Cardiac fibroblast (primary cell): ENCODE measurements at regions not wholly inside any gene's neighbourhood (a gene's known extent, or its start where the extent isn't known, plus 50 kb on each side); places are given as distances from the start of the nearest gene placed in this dataset.
A peak's percentile ranks its signal among the peaks of the same experiment; 100 is the strongest.

Experiments
- DNase-seq, 2 donors: peaks; one replicate each; pipeline versions ENCODE4 v3.0.0 to v3.0.0-alpha.2; 2010; ENCODE audit warnings: low read depth in 2 of 2
- H3K4me3 ChIP-seq, 2 donors: replicated peaks in 1 of 2; 1 replicate in 1 of 2; 2 replicates in 1 of 2; pipeline ENCODE4 v1.5.1; 2011; ENCODE audit warnings: low read depth in 2 of 2, low read length in 2 of 2, mild to moderate bottlenecking in 2 of 2, moderate library complexity in 1 of 2
- TF ChIP-seq, protein P1 (sequence below): IDR thresholded peaks from one replicate; pipeline ENCODE4 v1.5.1; 2011; ENCODE audit warnings: low read depth, mild to moderate bottlenecking, low read length, inconsistent platforms

DNA sequence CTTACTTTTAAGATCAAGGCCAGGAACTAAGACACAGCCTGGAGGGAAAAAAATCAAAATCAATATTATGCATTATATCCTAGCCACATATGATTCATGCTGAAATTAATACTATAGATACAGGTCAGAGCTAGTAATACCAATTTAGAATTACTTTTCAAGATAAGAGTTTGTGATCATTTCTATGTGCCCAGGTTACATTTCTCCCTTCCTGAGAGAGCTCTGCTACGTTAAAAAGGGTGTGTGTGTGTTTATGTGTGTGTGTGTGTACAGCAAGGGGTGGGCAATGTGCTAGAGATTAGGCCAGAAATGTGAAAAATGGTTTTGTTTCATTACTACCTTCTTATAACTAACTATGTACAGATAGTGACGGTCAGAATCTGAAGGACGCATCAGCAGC lies 223.9 kb upstream of the FLRT2 start:
- DNase-seq = no peak
- H3K4me3 ChIP-seq = no peak overlapping the region
- TF ChIP-seq, protein P1, sequence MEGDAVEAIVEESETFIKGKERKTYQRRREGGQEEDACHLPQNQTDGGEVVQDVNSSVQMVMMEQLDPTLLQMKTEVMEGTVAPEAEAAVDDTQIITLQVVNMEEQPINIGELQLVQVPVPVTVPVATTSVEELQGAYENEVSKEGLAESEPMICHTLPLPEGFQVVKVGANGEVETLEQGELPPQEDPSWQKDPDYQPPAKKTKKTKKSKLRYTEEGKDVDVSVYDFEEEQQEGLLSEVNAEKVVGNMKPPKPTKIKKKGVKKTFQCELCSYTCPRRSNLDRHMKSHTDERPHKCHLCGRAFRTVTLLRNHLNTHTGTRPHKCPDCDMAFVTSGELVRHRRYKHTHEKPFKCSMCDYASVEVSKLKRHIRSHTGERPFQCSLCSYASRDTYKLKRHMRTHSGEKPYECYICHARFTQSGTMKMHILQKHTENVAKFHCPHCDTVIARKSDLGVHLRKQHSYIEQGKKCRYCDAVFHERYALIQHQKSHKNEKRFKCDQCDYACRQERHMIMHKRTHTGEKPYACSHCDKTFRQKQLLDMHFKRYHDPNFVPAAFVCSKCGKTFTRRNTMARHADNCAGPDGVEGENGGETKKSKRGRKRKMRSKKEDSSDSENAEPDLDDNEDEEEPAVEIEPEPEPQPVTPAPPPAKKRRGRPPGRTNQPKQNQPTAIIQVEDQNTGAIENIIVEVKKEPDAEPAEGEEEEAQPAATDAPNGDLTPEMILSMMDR = no peak

DNA sequence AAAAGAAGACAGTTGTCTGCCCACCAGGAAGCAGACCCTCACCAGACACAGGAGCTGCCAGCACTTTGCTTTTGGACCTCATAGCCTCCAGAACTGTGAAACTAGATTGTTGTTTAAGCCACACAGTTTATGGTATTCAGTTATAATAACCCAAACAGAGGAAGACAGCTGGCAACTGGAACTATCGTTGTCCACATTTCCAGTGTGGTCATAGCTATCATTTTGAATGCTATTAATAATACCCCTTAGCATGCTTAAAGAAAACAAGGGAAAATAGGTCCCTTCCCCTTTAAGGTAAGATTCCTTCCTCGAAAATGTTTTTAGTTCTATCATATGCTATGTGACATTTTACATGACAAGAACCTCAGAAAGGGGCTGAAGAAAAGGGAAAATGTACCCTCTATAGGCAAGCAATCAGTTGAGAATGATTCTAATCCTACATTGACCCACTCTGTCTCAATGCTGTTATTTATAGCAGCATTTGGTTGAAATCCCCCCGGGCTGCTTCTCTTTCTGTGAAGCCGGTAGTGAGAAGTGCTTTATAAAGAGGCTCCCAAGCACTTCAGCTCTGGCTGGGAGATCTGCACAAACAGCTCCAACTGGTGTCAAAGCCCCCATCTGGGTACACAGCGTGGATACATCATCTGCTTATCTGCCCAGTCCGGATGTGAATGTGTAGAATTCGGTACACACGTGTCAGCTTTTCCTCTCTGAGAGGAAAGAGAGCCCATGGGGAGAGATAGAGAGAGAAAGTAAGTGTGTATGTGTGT lies 221.2 kb upstream of the FLRT2 start:
- TF ChIP-seq, protein P1 = no peak
- no peak overlapping the region for H3K4me3 ChIP-seq
- peak; percentile 5 to 64 for DNase-seq

DNA sequence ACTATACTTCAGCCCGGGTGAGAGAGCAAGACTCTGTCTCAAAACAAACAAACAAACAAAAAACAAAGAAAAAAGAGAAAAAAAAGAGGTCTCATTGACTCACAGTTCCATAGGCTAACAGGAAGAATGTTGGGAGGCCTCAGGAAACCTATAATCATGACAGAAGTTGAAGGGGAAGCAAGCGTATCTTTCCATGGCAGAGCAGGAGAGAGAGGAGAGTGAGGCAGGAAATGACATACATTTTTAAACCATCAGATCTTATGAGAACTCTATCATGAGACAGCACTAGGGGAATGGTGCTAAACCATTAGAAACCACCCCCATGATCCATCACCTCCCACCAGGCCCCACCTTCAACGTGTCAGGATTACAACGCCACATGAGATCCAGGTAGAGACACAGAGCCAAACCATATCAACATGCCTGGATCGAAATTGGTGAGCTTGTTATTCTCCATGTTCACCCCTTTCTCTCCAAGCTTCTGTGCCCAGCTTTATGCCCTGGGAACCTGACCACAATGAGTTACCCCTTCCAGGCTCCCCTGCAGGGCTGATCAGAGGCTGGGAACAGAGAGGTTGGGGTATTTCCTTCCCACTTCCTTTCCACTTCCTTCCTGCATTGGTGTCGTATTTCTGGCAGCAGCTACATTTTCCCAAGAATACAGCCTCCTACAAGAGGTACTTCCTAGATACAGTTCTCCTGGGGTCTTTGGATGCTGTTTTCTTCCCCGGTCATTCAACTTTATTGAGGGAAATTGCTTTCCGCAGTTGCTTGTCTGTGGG lies 219.3 kb upstream of the FLRT2 start:
- H3K4me3 ChIP-seq = no peak overlapping the region

DNA sequence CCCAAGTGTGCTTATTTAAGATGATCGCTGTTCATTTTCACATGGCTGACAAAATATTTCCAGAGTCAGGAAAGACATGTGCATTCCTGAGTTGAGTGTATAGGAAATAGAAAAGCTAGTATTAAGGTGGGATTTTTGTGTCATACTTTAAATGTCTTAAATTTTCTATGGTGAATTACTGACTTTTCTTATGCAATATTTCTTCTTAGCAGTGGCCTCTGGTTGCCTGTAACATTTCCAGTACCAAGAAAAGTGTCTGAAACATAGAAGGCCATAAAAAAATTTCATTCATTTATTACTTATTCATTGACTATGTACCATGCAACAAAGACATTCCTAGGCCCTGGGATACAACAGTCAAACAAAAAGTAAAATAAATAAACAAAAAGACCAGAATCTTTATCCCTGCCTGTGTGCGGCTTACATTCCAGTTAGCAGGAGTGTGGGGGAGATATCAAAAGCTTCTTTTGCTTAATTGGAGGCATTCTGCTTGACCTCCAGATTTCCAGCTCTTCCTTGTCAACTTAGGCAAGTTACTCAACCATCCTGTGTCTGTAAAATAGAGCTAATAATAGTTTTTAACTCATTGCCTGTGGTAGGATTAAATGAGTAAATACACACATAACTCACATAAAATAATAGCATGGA lies 216.3 kb upstream of the FLRT2 start:
- H3K4me3 ChIP-seq = no peak overlapping the region
- peak in 1 of 2 donors; percentile 10 for DNase-seq
- TF ChIP-seq, protein P1 = no peak

More for the DNA sequence above, 219.3 kb upstream of the FLRT2 start:
- DNase-seq = no peak
- TF ChIP-seq, protein P1 = no peak

DNA sequence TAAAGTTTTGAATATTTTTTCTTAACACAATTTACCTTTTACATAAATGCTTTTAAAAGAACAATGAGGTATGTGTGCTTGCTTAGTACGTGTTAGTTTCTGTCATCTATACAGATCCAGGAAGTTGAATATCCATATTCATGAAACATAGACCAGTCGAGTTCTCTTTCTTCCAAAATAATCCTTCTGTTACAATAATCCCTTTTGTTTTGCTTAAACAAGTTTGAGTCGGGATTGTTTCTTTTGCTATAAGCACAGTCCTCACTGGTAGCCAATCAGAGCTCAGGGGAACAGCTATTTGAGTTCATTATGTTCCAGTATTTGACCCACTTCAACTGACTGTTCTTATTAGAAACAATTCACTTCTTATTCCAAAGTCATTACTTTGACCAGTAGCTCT lies 214.7 kb upstream of the FLRT2 start:
- TF ChIP-seq, protein P1 = no peak
- no peak overlapping the region for H3K4me3 ChIP-seq
- no peak for DNase-seq

DNA sequence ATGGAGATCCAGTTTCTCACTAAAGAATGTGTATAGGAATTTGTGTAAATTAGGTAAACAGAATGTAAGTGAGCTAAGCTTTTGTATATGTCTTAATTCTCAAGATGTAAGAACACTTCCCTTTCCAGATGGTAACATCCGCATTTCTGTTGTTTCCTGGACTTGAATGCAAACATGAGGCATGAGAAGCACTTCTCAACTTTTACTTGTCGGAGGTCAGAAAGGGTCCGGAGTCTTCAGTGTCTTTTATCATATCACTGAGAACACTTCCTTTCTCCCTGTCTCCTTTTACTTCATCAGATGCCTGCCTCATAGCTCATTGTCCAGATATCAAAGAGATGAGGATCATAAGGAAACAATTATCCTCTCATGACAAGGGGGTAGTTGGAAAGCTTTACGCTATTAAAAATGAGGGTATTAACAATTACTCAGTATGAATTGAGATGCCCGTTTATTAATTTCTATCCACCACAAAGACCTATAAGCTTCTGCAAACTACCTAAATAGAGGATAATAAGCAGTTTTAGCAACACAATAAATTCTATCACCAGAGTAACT lies 214.1 kb upstream of the FLRT2 start:
- TF ChIP-seq, protein P1 = no peak
- H3K4me3 ChIP-seq = no peak overlapping the region
- no peak for DNase-seq
